ENCODE measurements at regions not wholly inside any gene's neighbourhood (a gene's known extent, or its start where the extent isn't known, plus 50 kb on each side); places are given as distances from the start of the nearest gene placed in this dataset.

- TF ChIP-seq YY1 (IDR thresholded peaks at IDR 0.05; ENCODE audit: low read depth), result no peak
- TF ChIP-seq CEBPB (IDR thresholded peaks at IDR 0.05), result no peak
- TF ChIP-seq EGR1 (IDR thresholded peaks at IDR 0.05), result no peak
- TF ChIP-seq, protein P1, sequence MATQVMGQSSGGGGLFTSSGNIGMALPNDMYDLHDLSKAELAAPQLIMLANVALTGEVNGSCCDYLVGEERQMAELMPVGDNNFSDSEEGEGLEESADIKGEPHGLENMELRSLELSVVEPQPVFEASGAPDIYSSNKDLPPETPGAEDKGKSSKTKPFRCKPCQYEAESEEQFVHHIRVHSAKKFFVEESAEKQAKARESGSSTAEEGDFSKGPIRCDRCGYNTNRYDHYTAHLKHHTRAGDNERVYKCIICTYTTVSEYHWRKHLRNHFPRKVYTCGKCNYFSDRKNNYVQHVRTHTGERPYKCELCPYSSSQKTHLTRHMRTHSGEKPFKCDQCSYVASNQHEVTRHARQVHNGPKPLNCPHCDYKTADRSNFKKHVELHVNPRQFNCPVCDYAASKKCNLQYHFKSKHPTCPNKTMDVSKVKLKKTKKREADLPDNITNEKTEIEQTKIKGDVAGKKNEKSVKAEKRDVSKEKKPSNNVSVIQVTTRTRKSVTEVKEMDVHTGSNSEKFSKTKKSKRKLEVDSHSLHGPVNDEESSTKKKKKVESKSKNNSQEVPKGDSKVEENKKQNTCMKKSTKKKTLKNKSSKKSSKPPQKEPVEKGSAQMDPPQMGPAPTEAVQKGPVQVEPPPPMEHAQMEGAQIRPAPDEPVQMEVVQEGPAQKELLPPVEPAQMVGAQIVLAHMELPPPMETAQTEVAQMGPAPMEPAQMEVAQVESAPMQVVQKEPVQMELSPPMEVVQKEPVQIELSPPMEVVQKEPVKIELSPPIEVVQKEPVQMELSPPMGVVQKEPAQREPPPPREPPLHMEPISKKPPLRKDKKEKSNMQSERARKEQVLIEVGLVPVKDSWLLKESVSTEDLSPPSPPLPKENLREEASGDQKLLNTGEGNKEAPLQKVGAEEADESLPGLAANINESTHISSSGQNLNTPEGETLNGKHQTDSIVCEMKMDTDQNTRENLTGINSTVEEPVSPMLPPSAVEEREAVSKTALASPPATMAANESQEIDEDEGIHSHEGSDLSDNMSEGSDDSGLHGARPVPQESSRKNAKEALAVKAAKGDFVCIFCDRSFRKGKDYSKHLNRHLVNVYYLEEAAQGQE (IDR thresholded peaks at IDR 0.05; ENCODE audit: low read depth), result no peak
- TF ChIP-seq CREB1 (IDR thresholded peaks at IDR 0.05; ENCODE audit: low read depth), result no peak
- TF ChIP-seq, protein P2, sequence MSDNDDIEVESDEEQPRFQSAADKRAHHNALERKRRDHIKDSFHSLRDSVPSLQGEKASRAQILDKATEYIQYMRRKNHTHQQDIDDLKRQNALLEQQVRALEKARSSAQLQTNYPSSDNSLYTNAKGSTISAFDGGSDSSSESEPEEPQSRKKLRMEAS (IDR thresholded peaks at IDR 0.05), result no peak
- no peak for TF ChIP-seq TCF12 (IDR thresholded peaks at IDR 0.05; ENCODE audit: low read depth)
- TF ChIP-seq RAD21 (IDR thresholded peaks at IDR 0.05; ENCODE audit: low read depth), result no peak
- TF ChIP-seq NFIC (IDR thresholded peaks at IDR 0.05), result no peak
- no peak for TF ChIP-seq ZBTB7A (IDR thresholded peaks at IDR 0.05; ENCODE audit: low read depth)
- no peak for TF ChIP-seq TAF1 (IDR thresholded peaks at IDR 0.05; ENCODE audit: low read depth)
- TF ChIP-seq TEAD4 (IDR thresholded peaks at IDR 0.05), result no peak
- no peak for TF ChIP-seq FOXM1 (IDR thresholded peaks at IDR 0.05; ENCODE audit: borderline replicate concordance, low read depth)
- TF ChIP-seq EP300 (IDR thresholded peaks at IDR 0.05; ENCODE audit: borderline replicate concordance), result no peak
- TF ChIP-seq, protein P3, sequence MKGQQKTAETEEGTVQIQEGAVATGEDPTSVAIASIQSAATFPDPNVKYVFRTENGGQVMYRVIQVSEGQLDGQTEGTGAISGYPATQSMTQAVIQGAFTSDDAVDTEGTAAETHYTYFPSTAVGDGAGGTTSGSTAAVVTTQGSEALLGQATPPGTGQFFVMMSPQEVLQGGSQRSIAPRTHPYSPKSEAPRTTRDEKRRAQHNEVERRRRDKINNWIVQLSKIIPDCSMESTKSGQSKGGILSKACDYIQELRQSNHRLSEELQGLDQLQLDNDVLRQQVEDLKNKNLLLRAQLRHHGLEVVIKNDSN (IDR thresholded peaks at IDR 0.05), result no peak
Measured at GRCh38 chr16:6898896-6899295, 433.7 kb upstream of the RBFOX1 start.

- TF ChIP-seq, protein P2 (IDR thresholded peaks at IDR 0.05), result no peak
- TF ChIP-seq CREB1 (IDR thresholded peaks at IDR 0.05; ENCODE audit: low read depth), result no peak
Measured at GRCh38 chr16:6897876-6898485, 434.7 kb upstream of the RBFOX1 start.

DNA sequence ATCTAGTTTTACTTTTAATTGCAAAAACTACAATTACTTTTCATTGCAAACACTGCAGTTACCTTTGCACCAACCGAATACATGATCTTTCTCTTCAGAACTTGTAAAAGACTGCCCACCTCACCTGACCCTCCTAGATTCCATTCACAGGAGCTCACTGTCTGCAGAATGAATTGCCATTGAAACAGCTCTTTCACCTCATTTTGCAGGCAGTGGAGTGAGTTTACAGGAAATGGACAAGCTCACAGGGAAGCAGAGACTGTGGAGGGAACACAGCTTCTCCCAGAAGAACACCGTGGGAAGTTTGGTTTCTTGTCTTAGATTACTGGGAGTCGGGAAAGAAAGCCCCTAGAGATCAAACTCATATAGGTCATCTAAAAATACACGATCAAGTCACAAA lies 439.7 kb upstream of the RBFOX1 start:
- TF ChIP-seq NFIC (IDR thresholded peaks at IDR 0.05), result no peak
- TF ChIP-seq, protein P3 (IDR thresholded peaks at IDR 0.05), result no peak
- TF ChIP-seq, protein P2 (IDR thresholded peaks at IDR 0.05), result no peak
- TF ChIP-seq TCF12 (IDR thresholded peaks at IDR 0.05; ENCODE audit: low read depth), result no peak
- no peak for TF ChIP-seq TAF1 (IDR thresholded peaks at IDR 0.05; ENCODE audit: low read depth)
- no peak for TF ChIP-seq CEBPB (IDR thresholded peaks at IDR 0.05)
- no peak for TF ChIP-seq ZBTB7A (IDR thresholded peaks at IDR 0.05; ENCODE audit: low read depth)
- TF ChIP-seq EGR1 (IDR thresholded peaks at IDR 0.05), result no peak
- no peak for TF ChIP-seq RAD21 (IDR thresholded peaks at IDR 0.05; ENCODE audit: low read depth)
- TF ChIP-seq CREB1 (IDR thresholded peaks at IDR 0.05; ENCODE audit: low read depth), result no peak
- TF ChIP-seq FOXM1 (IDR thresholded peaks at IDR 0.05; ENCODE audit: borderline replicate concordance, low read depth), result no peak
- TF ChIP-seq EP300 (IDR thresholded peaks at IDR 0.05; ENCODE audit: borderline replicate concordance), result no peak
- TF ChIP-seq TEAD4 (IDR thresholded peaks at IDR 0.05), result no peak
- TF ChIP-seq, protein P1 (IDR thresholded peaks at IDR 0.05; ENCODE audit: low read depth), result no peak
- TF ChIP-seq YY1 (IDR thresholded peaks at IDR 0.05; ENCODE audit: low read depth), result no peak

GRCh38 chr16:6891496-6891895 lies 441.1 kb upstream of the RBFOX1 start:
- no peak for TF ChIP-seq EP300 (IDR thresholded peaks at IDR 0.05; ENCODE audit: borderline replicate concordance)
- TF ChIP-seq NFIC (IDR thresholded peaks at IDR 0.05), result no peak
- no peak for TF ChIP-seq TAF1 (IDR thresholded peaks at IDR 0.05; ENCODE audit: low read depth)
- no peak for TF ChIP-seq TCF12 (IDR thresholded peaks at IDR 0.05; ENCODE audit: low read depth)
- no peak for TF ChIP-seq EGR1 (IDR thresholded peaks at IDR 0.05)
- TF ChIP-seq RAD21 (IDR thresholded peaks at IDR 0.05; ENCODE audit: low read depth), result no peak
- no peak for TF ChIP-seq YY1 (IDR thresholded peaks at IDR 0.05; ENCODE audit: low read depth)
- no peak for TF ChIP-seq FOXM1 (IDR thresholded peaks at IDR 0.05; ENCODE audit: borderline replicate concordance, low read depth)
- no peak for TF ChIP-seq TEAD4 (IDR thresholded peaks at IDR 0.05)
- TF ChIP-seq, protein P1 (IDR thresholded peaks at IDR 0.05; ENCODE audit: low read depth), result no peak
- TF ChIP-seq, protein P3 (IDR thresholded peaks at IDR 0.05), result no peak
- no peak for TF ChIP-seq ZBTB7A (IDR thresholded peaks at IDR 0.05; ENCODE audit: low read depth)
- TF ChIP-seq, protein P2 (IDR thresholded peaks at IDR 0.05), result no peak
- TF ChIP-seq CEBPB (IDR thresholded peaks at IDR 0.05), result no peak

Data from Ishikawa (cell line).